ENCODE measurements at regions not wholly inside any gene's neighbourhood (a gene's known extent, or its start where the extent isn't known, plus 50 kb on each side); places are given as distances from the start of the nearest gene placed in this dataset.

DNA sequence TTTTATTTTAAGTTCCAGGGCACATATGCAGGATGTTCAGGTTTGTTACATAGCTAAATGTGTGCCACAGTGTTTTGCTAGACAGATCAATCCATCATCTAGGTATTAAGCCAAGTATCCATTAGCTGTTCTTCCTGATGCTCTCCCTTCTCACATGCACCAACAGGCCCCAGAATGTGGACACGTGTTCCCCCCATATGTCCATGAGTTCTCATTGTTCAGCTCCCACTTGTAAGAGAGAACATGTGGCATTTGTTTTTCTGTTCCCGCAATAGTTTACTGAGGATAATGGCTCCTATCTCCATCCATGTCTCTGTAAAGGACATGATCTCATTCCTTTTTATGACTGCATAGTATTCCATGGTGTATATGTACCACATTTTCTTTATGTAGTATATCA lies 374.8 kb upstream of the FAT1 start:
- no peak overlapping the region for H3K27ac ChIP-seq
- no peak for DNase-seq (ENCODE audit: low spot score)
- no peaks in the 10 kb centered on the region for H3K9me3 ChIP-seq
- H3K27me3 ChIP-seq (replicated peaks; ENCODE audit: insufficient read depth): no peaks in the 10 kb centered on the region
- no peaks in the 10 kb centered on the region for H3K36me3 ChIP-seq
- H3K4me3 ChIP-seq: no peak overlapping the region
- no peaks in the 10 kb centered on the region for H3K4me1 ChIP-seq (ENCODE audit: control insufficient read depth in 1 of 2, low read depth in 2 of 2)
- no peak for ATAC-seq (ENCODE audit: insufficient number of reproducible peaks, low FRiP score, low read depth)
- TF ChIP-seq CTCF (IDR thresholded peaks at IDR 0.05): no peak

DNA sequence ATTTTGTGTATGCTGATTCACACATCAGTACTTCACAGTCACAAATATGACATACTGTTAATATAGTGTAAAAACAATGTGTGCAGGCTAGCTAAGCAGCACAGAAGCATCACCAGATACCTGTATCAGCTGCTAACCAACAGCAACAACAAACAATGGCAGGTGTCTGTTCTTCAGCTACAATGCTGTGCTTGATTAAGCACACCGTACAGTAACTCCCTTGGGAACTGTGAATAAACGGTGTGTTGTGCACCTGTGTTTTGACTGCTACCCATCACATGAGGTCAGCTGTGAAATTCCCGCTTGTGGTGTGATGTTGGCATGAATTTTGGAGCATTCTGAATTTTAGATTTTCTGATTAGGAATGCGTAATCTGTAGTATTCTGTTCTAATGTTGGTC lies 379.7 kb upstream of the FAT1 start:
- no peak for TF ChIP-seq CTCF (IDR thresholded peaks at IDR 0.05)
- ATAC-seq (ENCODE audit: insufficient number of reproducible peaks, low FRiP score, low read depth) (no peak), DNase-seq (ENCODE audit: low spot score) (no peak)
- Histone ChIP-seq H3K27me3 (replicated peaks; ENCODE audit: insufficient read depth) (no peaks in the 10 kb centered on the region), H3K36me3 (no peaks in the 10 kb centered on the region), H3K4me1 (ENCODE audit: control insufficient read depth in 1 of 2, low read depth in 2 of 2) (no peaks in the 10 kb centered on the region), H3K27ac (no peak overlapping the region), H3K4me3 (no peak overlapping the region), H3K9me3 (no peaks in the 10 kb centered on the region)

- TF ChIP-seq CTCF (IDR thresholded peaks at IDR 0.05): no peak
- Histone ChIP-seq H3K4me1 (ENCODE audit: control insufficient read depth in 1 of 2, low read depth in 2 of 2) (no peaks in the 10 kb centered on the region), H3K9me3 (no peaks in the 10 kb centered on the region), H3K4me3 (no peak overlapping the region), H3K27ac (no peak overlapping the region), H3K36me3 (no peaks in the 10 kb centered on the region), H3K27me3 (replicated peaks; ENCODE audit: insufficient read depth) (no peaks in the 10 kb centered on the region)
- DNase-seq (ENCODE audit: low spot score) (no peak), ATAC-seq (ENCODE audit: insufficient number of reproducible peaks, low FRiP score, low read depth) (no peak)
Measured at GRCh38 chr4:187108845-187109244, 385.2 kb upstream of the FAT1 start.

GRCh38 chr4:187109636-187110035 lies 386.0 kb upstream of the FAT1 start:
- Histone ChIP-seq H3K4me3 (no peak overlapping the region), H3K27me3 (replicated peaks; ENCODE audit: insufficient read depth) (no peaks in the 10 kb centered on the region), H3K9me3 (no peaks in the 10 kb centered on the region), H3K4me1 (ENCODE audit: control insufficient read depth in 1 of 2, low read depth in 2 of 2) (no peaks in the 10 kb centered on the region), H3K27ac (no peak overlapping the region), H3K36me3 (no peaks in the 10 kb centered on the region)
- DNase-seq (ENCODE audit: low spot score) (no peak), ATAC-seq (ENCODE audit: insufficient number of reproducible peaks, low FRiP score, low read depth) (no peak)
- no peak for TF ChIP-seq CTCF (IDR thresholded peaks at IDR 0.05)

GRCh38 chr4:187118166-187118565 lies 394.5 kb upstream of the FAT1 start:
- H3K27me3 ChIP-seq (replicated peaks; ENCODE audit: insufficient read depth): no peaks in the 10 kb centered on the region
- TF ChIP-seq CTCF (IDR thresholded peaks at IDR 0.05): no peak
- no peaks in the 10 kb centered on the region for H3K36me3 ChIP-seq
- no peak for DNase-seq (ENCODE audit: low spot score)
- H3K9me3 ChIP-seq: no peaks in the 10 kb centered on the region
- no peak overlapping the region for H3K27ac ChIP-seq
- no peak overlapping the region for H3K4me3 ChIP-seq
- no peak for ATAC-seq (ENCODE audit: insufficient number of reproducible peaks, low FRiP score, low read depth)
- no peaks in the 10 kb centered on the region for H3K4me1 ChIP-seq (ENCODE audit: control insufficient read depth in 1 of 2, low read depth in 2 of 2)

Data from thoracic aorta (tissue), 2 donors.